ENCODE measurements at regions not wholly inside any gene's neighbourhood (a gene's known extent, or its start where the extent isn't known, plus 50 kb on each side); places are given as distances from the start of the nearest gene placed in this dataset.
"Not testable (repeated sequence)": the region's sequence is repeated elsewhere in the genome, so short reads cannot be mapped to it uniquely, and the experiment has no call there.

DNA sequence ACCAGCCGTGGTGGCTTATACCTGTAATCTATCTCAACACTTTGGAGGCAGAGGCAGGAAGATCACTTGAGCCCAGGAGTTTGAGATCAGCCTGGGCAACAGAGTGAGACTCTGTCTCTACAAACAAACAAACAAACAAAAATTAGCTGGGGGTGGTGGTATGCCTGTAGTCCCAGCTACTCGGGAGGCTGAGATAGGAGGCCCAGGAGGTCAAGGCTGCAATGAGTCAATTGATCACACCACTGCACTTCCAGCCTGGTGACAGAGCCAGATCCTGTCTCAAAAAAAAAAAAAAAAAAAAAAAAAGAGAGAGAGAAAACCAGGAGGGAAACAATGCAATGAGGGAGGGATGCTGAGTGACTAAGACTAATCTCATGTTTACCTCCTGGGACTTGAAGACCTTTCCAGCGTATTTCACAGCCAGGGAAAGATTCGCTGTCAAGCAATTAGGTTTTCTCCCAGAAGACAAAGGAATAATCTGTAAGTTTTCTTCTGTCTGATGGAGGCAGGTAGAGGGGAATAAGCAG is 51.1 kb upstream of the MIER3 start:
- no peak for DNase-seq

DNA sequence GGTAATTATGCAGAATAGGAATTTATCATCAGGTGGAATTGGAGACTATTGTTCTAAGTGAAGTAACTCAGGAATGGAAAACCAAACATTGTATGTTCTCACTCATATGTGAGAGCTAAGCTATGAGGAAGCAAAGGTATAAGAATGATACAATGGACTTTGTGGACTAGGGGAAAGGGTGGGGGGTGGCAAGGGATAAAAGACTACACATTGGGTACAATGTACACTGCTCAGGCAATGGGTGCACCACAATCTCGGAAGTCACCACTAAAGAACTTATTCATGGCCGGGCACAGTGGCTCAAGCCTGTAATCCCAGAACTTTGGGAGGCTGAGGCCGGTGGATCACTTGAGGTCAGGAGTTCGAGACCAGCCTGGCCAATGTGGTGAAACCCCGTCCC is 51.6 kb upstream of the MIER3 start:
- DNase-seq, result not testable (repeated sequence)

DNA sequence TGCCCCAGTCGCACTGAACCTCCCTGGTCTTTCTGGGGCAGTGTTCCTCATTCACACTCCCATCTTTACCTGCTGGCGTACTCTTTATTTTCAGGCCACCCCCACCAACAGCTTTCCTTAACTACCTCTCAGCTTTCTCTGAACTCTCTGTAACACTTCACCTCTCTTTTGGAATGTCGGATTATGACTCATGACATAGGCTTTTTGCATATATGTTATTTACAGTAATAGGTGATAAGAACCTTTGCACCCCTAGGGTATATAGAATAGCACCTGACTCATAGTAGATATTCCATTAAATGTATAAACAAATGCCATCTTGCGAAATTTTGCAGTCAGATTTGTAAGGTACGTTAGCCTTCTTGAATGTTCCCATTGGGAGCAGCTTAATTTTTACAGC is 52.9 kb upstream of the MIER3 start:
- DNase-seq, result no peak

DNA sequence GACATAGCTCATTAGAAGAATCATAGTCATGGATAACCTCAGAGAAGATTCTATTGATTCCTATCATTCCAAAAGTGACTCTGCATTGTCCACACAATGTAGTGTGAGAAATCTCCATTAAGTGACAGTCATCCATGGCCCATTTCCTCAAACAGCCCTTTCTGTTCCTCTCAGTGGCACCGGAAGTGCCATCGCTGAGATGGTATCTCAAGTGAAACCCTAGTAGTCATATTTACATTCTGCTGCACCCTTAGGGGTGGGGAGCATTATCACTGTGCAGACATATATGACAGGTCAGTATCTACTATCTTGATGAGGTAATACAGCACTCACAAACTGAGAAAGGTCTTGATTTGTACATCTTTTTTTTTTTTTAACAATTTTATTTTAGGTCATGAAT is 55.4 kb upstream of the MIER3 start:
- DNase-seq, result no peak

DNA sequence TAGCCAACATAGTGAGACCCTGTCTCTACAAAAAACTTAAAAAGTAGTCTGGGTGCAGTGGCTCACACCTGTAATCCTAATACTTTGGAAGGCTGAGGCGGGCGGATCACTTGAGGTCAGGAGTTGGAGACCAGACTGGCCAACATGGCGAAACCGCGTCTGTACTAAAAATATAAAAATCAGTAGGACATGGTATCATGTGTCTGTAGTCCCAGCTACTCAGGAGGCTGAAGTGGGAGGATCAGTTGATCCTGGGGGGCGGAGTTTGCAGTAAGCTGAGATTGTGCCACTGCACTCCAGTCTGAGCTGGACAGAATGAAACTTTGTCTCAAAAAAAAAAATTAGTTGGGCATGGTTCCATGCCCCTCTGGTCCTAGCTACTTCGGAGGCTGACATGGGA is 57.9 kb upstream of the MIER3 start:
- DNase-seq, result no peak

DNA sequence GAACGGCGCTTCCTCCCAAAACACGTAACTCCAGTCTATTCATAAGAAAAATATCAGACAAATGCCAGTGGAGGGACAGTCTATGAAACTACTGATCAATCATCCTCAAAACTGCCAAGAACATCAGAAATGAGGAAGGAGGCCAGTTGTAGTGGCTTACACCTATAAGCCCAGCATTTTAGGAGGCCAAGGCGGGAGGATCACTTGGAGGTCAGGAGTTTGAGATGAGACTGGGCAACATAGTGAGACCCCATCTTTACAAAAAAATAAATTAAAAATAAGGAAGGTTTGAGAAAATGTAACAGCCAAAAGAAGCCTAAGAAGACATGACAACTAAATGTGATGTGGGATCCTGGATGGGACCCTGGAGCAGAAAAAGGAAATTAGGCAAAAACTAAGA is 58.9 kb upstream of the MIER3 start:
- no peak for DNase-seq

DNA sequence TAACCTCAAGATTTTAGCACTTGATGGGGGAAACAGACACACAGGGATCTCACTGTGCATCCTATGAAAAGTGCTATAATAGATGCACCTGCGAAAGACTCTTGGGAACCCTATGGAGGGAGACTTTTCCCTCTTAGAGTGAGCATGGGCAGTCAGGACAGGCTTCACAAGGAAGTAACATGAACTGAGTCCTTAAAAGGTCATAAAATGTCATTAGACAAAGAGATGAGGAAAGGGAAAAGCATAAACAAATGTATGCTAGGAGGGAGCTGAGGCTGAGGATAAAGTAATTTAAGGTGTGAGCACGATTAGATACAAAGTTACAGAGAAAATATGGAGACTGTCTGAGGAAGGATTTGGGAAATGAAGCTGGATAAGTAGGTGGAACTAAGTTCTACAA is 60.6 kb upstream of the MIER3 start:
- DNase-seq, result no peak

DNA sequence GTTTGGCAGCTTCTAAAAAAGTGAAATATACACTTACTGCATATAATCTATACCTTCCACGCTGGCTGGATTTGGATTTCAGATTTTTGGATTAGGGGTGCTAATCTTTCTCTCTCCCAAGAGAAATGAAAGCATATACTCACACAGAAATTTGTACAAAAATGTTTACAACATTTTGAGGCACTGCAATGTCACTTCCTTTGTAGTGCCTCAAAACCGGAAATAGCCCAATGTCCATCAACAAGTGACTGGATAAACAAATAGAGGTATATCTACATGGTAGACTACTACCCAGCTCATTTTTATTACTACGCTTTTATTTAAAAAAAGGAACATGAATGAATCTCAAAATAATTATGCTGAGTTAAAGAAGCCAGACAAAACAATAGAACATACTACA is 74.0 kb upstream of the MIER3 start:
- no peak for DNase-seq

DNA sequence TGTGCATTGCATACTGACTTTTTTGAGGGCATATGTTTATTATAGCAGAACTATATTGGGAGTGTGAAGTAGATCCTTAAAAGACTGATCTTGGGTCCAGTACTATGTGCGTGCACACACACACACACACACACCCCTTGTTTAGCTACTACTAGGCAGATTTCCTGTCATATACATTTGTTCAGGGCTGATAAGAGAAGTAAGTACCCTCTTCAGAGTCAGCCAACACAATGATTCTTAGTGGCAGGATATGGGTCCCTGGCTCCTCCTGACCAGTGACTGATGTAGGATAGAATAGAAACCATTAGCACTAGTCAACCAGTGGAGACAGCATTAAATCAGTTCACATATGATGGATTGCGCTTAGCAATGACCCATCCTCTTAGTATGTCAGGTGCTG is 76.2 kb upstream of the MIER3 start:
- DNase-seq, result no peak

DNA sequence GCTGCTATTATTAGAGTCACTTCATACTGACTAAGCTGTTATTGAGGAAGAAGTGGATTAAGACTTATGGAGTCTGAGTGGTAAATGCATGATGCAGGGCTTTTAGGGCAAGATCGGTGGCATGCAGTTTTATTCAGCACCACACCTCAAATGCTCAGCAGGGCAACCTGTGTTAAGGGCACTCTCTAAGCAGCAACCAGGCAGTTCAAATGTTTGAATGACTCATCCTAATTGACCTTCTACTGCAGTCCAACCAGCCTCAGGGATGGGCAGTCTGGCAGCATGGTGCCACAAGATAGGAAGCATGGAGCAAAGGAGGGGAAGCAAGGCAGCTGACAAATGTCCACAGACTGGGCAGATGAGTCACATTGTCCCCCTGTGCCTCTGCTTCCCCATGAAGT is 80.2 kb upstream of the MIER3 start:
- no peak for DNase-seq

DNA sequence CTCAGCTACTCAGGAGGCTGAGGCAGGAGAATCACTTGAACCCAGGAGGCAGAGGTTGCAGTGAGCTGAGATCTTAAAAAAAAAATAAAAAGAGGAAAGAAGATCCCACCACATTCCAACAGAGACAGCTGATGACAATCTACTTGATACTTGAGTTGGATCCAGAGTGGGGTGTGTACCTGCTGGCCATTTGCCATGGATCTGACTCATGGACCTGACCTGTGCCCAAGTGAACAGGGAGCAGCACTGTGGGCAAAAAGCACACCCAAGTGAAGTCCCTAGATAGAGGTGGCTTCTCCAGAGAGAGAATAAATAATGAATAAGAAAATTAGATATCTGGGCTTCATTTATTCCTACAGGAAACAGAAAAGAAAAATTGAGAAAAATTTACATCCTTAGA is 81.2 kb upstream of the MIER3 start:
- no peak for DNase-seq

DNA sequence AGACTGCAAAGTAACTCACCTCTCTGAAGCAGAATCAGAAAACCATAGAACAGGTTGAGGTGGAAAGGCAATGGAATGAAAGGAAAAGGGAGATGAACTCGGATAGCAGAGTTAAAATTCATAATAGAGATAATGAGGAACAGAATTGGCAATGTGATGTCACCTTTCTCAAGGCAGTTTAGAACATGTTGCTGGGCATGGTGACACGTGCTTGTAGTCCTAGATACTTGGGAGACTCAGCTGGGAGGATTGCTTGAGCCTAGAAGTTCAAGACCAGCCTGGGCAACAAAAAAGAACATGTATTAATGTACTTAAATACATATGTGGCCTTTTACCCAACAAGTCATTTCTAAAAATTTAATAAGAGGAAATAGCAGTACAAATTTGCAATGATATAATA is 81.6 kb upstream of the MIER3 start:
- no peak for DNase-seq

DNA sequence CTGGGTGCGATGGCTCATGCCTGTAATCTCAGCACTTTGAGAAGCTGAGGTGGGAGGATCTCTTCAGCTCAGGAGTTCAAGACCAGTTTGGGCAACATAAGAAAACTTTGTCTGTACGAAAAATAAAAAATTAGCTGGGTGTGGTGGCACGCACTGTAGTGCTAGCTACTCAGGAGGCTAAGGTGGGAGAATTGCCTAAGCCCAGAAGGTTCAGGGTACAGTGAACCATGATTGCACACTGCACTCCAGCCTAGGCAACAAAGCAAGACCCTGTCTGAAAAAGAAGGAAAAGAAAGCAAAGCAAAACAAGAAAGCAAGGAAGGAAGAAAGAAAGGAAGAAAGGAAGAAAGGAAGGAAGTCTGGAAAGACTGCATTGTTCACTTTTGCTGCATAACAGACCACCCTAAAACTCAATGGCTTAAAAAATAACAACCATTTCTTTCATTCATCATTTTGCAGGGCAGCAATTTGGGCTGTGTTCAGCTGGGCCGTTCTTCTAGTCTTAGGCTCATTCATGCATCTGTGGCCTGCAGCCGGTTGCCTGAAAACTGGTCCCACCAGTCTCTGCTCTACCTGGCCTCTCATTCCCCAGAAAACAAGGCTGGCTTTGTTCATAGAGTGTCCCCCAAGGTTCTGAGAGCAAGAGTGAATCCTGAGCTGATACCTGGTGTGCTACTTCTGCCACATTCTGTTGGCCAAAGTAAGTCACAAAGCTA is 82.4 kb upstream of the MIER3 start:
- DNase-seq, result no peak

DNA sequence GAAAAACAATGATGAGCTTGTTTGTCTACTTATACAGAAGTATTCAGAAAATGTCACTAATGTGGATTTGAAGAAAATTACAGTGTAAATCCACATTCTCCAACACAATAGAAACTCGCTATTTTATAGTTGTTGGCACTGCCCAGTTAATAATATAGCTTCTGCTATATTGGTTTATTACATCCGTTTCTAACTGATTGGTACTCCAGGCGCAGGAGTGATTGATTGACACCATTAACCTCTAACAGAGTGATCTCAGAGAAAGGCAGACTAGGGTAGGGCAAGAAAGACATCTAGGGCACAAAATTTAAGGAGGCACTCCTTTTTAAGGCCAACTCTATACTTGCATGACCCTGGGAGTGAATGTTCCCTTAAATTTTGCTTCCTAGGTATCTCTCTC is 84.0 kb upstream of the MIER3 start:
- no peak for DNase-seq

DNA sequence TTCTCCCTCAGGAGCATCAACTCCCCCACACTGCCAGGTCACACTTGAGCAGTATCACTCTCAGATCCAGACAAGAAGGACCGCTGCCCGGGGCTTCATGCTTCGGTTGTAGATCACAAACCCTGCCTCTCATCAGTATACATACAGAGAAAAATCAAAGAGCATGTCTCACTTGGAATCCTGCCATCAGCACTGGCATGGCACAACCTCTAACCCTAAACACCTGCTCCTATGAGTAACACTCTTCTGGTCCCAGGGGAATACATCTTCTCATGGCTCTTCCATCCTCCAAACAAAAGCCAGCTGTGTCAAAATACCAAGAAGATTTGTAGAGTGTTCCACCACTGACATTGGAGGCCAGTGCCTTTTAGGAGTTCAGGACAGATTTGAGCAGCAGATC is 84.8 kb upstream of the MIER3 start:
- no peak for DNase-seq

DNA sequence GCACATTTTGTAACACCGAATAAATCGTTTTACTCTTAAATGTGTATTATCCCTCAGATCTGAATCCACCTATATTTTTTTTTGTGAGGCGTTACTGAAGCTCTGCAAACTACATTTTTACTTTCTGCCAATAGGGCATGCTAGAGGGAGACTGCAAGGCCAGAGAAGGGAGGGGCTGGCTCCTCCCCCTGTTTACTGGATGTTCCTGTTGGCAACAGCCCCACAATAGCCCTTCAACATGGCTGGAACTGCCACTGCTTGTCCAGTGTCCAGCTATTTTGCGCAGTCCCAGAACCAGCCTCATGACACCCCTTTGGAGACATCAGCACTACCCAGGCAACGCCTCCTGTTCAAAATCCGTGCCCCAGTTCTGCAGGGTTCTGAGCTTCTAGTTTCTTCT is 85.4 kb upstream of the MIER3 start:
- DNase-seq, result no peak

DNA sequence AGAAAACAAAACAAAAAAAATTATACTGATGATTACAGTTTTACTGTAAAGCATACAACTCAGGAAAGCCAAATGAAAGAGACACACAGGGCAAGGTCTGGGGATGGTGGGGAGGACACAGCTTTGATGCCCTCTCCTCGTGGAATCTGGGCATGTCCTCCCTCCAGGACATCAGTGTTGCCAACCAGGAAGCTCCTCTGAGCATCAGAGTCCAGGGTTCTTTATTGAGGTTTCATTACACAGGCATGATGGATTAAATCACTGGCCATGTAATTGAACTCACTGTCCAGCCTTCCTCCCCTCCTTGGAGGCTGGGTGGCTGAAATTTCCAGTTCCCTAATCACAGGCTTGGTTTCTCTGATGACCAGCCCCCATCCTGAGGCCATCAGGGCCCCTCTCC is 89.6 kb upstream of the MIER3 start:
- no peak for DNase-seq

DNA sequence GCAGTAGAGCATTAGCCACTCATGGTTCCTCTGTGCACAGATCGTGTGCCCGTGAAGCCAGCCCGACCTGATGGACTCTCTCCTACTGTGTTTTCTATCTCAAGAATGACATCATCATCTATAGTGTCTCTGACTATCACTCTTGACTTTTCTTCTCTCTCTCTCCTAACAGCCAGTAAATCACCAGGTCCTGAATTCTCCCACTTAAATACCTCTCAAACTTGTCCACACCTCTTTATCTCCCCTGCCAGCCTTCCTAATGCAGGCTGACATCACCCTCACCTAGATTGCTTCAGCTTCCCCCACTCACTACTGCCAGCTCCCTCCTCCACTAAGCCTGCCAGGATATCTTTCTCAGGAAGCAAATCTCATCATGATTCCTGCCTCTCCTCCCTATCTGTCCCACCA is 90.6 kb upstream of the MIER3 start:
- DNase-seq, result no peak

DNA sequence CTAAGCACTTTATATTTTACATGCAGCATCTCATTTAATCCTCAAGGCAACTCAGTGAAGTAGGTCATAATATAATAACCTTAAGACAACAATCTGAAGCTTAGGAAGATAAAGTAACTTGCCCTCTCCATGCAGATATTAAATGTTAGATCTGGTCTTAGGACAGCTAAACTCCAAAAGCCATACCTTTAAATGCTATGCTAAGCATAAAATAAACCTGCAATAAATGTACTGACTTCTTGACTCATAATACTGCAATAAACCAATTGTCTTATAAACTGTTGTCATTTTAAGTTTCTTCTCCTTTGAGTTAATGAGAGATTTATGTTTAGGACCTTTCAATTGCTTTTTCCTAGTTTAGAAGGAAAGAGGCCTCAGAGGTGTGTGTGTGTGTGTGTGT is 102.2 kb upstream of the MIER3 start:
- DNase-seq, result no peak

DNA sequence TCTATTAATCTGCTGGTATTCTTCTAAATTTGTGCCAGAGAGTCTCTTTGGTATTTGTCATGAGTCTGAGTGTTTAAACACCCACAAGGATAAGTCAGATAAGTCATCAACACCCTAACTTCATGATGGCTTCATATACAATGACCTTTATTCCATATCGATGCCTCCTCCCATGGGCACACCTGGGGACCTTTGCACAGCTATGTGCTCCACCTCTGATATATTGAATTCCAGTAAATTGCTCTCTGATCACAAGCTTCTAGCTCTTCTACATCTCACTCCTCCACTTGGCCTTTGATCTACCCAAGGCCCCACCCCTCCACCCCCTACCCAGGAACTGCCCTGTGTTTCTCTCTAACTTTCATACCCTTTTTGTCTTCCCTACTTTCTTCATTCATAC is 102.7 kb upstream of the MIER3 start:
- DNase-seq, result no peak

DNA sequence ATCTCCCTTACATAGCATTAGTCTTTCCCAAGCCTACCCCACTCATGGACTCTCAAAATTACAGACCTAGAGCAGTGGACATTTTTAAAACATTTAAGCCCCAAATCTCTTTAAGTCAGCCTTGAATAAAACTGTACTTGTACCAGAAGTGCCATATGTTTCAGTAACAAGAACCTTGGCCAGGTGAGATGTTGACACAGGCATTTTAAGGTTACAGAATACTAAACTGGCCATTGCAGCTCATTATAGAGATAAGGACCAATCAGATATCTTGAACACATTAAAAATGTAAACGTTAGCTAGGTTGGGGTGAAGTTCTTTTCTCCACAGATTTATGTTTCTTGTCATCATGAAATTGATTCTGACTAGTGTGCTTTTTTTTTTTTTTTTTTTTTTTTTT is 103.8 kb upstream of the MIER3 start:
- no peak for DNase-seq

DNA sequence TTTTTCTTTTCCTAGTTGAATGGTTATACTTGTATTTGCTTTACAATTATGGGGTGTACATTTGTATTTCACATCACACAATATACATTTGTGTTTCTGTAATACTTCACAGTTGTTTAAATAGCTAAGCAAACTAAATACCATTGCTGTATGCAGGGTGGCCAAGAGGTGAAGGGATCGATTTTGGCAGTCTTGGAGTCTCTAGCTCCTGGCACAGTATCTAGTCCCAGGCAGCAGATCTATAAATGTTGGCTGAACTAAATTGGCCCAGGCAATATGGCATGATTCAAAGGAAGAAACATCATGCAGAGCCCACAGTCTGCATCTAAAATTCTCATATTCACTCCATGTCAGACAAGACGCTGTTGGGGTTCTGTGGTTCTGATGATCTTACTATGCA is 110.1 kb upstream of the GPBP1 start:
- no peak for DNase-seq

DNA sequence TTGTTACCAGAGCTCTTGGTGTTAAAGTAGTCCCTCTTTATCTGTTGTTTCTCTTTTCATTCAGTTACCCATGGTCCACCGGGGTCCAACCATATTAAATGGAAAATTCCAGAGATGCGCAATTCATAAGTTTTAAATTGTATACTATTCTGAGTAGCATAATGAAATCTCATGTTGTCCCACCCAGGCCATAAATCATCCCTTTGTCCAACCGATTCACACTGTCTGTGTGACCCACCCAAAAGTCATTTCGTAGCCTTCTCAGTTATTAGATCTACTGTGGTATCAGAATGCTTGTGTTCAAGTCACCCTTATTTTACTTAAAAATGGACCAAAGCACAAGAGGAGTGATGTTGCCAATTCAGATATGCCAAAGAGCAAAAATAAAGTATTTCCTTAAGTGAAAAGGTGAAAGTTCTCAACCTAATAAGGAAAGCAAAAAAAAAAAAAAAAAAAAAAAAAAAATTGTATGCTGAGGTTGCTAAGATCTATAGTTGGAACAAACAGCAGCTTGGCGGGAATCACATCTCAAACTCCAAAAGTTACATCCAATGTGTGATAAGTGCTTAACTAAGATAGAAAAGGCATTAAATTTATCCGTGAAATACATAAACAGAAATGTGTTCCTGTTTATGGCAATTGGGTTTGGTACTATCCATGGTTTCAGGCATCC is 106.8 kb upstream of the GPBP1 start:
- no peak for DNase-seq

DNA sequence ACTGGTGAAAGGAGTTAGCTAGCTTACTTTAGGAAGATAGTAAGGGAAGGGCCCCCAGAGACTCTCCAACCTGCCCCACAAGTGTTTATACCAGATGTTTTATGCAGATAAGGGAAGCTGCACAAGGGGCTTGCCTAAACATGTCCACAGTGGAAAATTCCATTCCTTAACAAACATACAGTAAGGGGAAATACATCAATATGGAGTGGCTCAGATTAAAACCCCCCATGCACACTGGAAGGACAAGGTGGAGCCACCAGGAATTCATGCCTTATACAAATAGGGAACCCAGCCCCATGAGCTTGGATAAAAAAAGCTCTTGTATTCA is 106.3 kb upstream of the GPBP1 start:
- no peak for DNase-seq

Measured in skin of body (tissue), 1 donor.